ENCODE measurements at regions not wholly inside any gene's neighbourhood (a gene's known extent, or its start where the extent isn't known, plus 50 kb on each side); places are given as distances from the start of the nearest gene placed in this dataset.

DNA sequence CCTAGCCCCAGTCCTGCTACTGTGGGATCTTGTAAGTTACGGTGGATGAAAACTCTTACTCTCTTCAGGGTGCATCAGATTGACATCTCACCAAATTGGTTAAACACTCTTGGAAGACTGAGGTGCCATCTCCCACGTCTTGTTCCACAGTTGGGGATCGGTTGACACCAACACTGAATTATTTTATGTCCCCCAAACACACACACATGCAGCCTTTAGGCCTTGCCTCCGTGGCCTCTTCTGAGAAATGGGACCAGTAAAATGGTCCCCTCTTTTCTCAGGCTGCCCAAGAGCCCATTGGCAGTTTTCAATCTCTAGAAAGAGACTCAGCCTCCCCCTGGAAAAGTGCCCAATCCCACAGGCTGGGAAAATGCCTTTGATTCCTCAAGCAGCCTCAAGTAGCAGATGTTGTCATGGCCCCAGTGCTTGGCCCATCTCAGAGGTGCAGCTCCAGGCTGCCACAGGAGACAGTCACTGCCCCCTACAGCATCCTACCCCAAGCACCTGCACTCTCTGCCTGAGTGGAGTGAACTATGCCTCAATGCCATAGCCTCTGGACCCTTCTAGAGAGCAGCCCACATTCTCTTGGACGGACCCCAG, 163.9 kb downstream of the ANKRD60 start:
- no peak for TF ChIP-seq POLR2A (IDR thresholded peaks at IDR 0.05)
- TF ChIP-seq, protein P1, sequence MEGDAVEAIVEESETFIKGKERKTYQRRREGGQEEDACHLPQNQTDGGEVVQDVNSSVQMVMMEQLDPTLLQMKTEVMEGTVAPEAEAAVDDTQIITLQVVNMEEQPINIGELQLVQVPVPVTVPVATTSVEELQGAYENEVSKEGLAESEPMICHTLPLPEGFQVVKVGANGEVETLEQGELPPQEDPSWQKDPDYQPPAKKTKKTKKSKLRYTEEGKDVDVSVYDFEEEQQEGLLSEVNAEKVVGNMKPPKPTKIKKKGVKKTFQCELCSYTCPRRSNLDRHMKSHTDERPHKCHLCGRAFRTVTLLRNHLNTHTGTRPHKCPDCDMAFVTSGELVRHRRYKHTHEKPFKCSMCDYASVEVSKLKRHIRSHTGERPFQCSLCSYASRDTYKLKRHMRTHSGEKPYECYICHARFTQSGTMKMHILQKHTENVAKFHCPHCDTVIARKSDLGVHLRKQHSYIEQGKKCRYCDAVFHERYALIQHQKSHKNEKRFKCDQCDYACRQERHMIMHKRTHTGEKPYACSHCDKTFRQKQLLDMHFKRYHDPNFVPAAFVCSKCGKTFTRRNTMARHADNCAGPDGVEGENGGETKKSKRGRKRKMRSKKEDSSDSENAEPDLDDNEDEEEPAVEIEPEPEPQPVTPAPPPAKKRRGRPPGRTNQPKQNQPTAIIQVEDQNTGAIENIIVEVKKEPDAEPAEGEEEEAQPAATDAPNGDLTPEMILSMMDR (IDR thresholded peaks at IDR 0.05): no peak
- Histone ChIP-seq H3K27me3 (no peaks in the 10 kb centered on the region), H3K4me3 (no peak overlapping the region), H3K4me1 (no peaks in the 10 kb centered on the region), H3K27ac (no peak overlapping the region), H3K9me3 (no peaks in the 10 kb centered on the region), H3K36me3 (no peaks in the 10 kb centered on the region)
- intact Hi-C loops (cut with DNase I; ENCODE audit: low total_unique reads): no loop called here
- DNase-seq: no peak

DNA sequence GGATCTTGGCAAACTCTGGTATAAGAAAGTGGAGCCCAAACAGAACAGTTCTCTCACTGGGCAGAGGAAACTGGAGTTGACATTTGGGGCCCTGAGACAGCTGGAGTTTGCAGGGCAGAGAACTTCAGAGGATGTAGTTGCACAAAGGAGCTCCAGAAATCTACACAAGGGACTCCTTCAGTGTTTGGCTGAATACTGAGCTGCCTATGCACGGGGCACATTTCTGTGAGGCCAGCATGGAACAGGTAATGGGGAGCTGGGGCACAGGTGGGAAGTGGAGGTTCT, 169.3 kb downstream of the ANKRD60 start:
- intact Hi-C loops (cut with DNase I; ENCODE audit: low total_unique reads): no loop called here

DNA sequence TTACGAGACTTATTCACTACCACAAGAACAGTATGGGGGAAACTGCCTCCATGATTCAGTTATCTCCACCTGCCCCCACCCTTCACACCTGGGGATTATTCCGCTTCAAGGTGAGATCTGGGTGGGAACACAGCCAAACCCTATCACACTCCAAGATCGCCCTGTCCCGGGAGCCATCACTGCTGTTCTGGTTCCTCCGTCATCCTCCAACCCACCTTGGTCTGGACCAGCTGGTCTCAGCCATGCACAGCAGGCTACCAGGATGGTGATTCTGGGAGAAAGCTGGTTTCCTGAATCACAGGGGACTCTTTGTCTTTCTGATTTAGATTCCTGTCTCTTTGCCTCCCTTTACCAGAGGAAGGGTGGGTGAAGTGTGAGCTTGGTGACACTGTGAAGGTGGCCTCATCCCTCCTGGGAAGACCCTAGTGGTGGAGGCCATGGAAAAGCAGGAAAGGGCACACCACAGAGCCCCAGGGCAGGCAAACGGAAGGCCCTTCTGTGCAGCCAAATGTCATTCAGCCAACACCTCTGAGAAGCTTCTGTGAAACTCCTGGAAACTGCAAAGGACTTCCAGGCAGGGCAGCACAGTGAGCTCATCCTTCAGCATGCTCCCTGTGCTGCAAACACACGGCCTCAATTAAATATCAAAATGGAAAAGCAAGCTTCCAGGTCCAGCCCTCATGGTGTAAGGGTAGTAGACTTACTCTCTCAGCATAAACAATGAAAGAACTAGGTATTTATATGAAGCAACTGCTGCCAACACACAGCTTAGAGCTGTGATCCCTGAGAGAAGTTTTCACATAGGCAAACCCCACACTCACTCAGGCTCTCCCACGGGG, 169.8 kb downstream of the ANKRD60 start:
- Histone ChIP-seq H3K36me3 (no peaks in the 10 kb centered on the region), H3K4me3 (no peak overlapping the region), H3K9me3 (no peaks in the 10 kb centered on the region), H3K27me3 (no peaks in the 10 kb centered on the region), H3K4me1 (peaks cover 5 to 6% of the 10 kb centered on the region in 2 donors), H3K27ac (no peak overlapping the region)
- intact Hi-C loops (cut with DNase I; ENCODE audit: low total_unique reads): no loop called here
- TF ChIP-seq, protein P1 (IDR thresholded peaks at IDR 0.05): no peak
- TF ChIP-seq POLR2A (IDR thresholded peaks at IDR 0.05): no peak
- DNase-seq: no peak

More for the DNA sequence above, 169.3 kb downstream of the ANKRD60 start:
- no peak overlapping the region for H3K4me3 ChIP-seq
- no peaks in the 10 kb centered on the region for H3K9me3 ChIP-seq
- DNase-seq: no peak
- H3K4me1 ChIP-seq: peaks cover 4 to 5% of the 10 kb centered on the region in 2 donors
- TF ChIP-seq, protein P1 (IDR thresholded peaks at IDR 0.05): no peak
- TF ChIP-seq POLR2A (IDR thresholded peaks at IDR 0.05): no peak
- no peaks in the 10 kb centered on the region for H3K27me3 ChIP-seq
- no peak overlapping the region for H3K27ac ChIP-seq
- H3K36me3 ChIP-seq: no peaks in the 10 kb centered on the region

DNA sequence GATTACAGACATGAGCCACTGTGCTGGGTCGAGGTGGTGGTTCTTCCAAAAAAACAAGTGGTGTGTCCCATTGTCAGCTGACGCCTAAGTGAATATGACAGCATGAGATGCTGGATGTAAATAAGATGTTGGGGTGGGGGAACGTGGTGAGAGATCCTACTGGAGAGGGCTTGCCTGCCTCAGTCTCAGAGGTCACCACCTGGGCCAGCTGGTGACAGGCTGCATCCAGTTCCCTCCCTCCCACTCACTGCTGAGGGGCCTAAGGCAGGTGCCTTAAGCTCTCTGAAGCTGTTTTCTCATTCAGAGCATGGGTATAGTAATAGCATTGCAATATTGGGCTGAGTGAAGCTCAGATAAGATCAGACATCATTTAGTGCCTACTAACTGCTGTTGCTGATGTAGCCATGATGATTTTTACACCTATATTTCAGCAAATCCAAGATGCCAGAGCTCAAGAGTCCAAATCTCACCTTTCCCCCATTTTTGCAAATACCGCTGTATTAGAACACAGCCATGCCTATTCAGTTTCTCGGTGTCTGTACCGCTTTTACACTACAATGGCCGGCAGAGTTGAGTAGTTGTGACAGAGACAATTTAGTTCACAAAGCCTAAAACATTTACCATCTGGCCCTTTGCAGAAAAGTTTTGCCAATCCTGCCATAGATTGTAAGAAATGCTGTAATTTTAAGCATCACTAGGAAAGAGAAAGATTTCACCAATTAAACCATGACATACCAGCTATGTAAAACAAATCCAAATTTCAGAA, 171.3 kb downstream of the ANKRD60 start:
- no peaks in the 10 kb centered on the region for H3K36me3 ChIP-seq
- H3K27me3 ChIP-seq: no peaks in the 10 kb centered on the region
- intact Hi-C loops (cut with DNase I; ENCODE audit: low total_unique reads): no loop called here
- DNase-seq: no peak
- no peak overlapping the region for H3K4me3 ChIP-seq
- H3K9me3 ChIP-seq: no peaks in the 10 kb centered on the region
- H3K4me1 ChIP-seq: peaks cover 5 to 6% of the 10 kb centered on the region in 2 donors
- no peak for TF ChIP-seq POLR2A (IDR thresholded peaks at IDR 0.05)
- H3K27ac ChIP-seq: no peak overlapping the region

DNA sequence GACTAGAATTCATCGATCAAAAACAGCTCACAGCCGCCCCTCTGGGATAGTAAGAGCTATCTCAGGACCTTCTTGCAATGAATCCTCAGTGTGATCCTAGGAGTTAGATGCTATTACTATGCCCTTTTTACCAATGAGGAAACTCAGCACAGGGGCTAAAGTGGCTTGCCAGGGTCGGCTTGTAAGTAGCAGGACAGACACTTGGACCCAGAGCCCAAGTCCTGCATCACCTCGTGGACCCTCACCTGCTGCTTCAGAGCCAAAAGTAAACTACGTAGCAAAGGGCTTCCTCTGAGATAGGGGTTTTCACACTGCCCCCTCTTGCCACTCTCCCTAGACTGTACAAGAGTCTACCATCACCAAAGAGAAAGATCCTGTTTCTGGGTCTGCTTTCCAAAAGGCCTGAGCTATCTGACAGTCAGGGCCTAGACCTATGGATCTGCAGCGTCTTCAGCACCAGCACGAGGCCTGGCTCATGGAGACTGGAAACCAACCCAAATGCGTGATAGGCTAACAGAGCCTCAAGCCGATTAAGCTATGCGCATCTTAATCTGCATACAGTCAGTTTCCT, 172.3 kb downstream of the ANKRD60 start:
- intact Hi-C loops (cut with DNase I; ENCODE audit: low total_unique reads): no loop called here
- Histone ChIP-seq H3K27me3 (no peaks in the 10 kb centered on the region), H3K27ac (no peak overlapping the region), H3K4me3 (no peak overlapping the region), H3K36me3 (no peaks in the 10 kb centered on the region), H3K9me3 (no peaks in the 10 kb centered on the region), H3K4me1 (peaks cover 5 to 6% of the 10 kb centered on the region in 2 donors)
- TF ChIP-seq, protein P1 (IDR thresholded peaks at IDR 0.05): no peak
- TF ChIP-seq POLR2A (IDR thresholded peaks at IDR 0.05): no peak
- DNase-seq: no peak

All from uterus (tissue), 3 donors.